GM19240 (cell line): ENCODE measurements at regions not wholly inside any gene's neighbourhood (a gene's known extent, or its start where the extent isn't known, plus 50 kb on each side); places are given as distances from the start of the nearest gene placed in this dataset.
"Not testable (repeated sequence)": the region's sequence is repeated elsewhere in the genome, so short reads cannot be mapped to it uniquely, and the experiment has no call there.

Source experiments
- DNase-seq: peaks from one replicate; pipeline ENCODE4 v3.0.0; 2011; ENCODE audit warnings: low spot score; ENCODE audit not compliant: insufficient read length

GRCh38 chr15:20368974-20369373 lies 172.6 kb downstream of the GOLGA6L6 start:
- no peak for DNase-seq

GRCh38 chr15:20367093-20367492 lies 174.5 kb downstream of the GOLGA6L6 start:
- DNase-seq: no peak

GRCh38 chr15:20363591-20363990 lies 178.0 kb downstream of the GOLGA6L6 start:
- DNase-seq: not testable (repeated sequence)

GRCh38 chr15:20361091-20361490 lies 180.5 kb downstream of the GOLGA6L6 start:
- no peak for DNase-seq

GRCh38 chr15:20358779-20359414 lies 182.7 kb downstream of the GOLGA6L6 start:
- no peak for DNase-seq

- DNase-seq: no peak
Measured at GRCh38 chr15:20358066-20358778, 183.4 kb downstream of the GOLGA6L6 start.

GRCh38 chr15:20357481-20358065 lies 184.0 kb downstream of the GOLGA6L6 start:
- DNase-seq: peak; percentile 10

- DNase-seq: peak; percentile 14
Measured at GRCh38 chr15:20356911-20357480, 184.6 kb downstream of the GOLGA6L6 start.

GRCh38 chr15:20356444-20356910 lies 185.1 kb downstream of the GOLGA6L6 start:
- DNase-seq: peak; percentile 94

GRCh38 chr15:20355256-20355868 lies 186.2 kb downstream of the GOLGA6L6 start:
- peak; percentile 18 for DNase-seq

- DNase-seq: not testable (repeated sequence)
Measured at GRCh38 chr15:20354884-20355223, 186.7 kb downstream of the GOLGA6L6 start.

- no peak for DNase-seq
Measured at GRCh38 chr15:20353966-20354883, 187.4 kb downstream of the GOLGA6L6 start.

GRCh38 chr15:20352241-20353200 lies 189.1 kb downstream of the GOLGA6L6 start:
- peak; percentile 14 for DNase-seq

GRCh38 chr15:20351448-20351971 lies 190.1 kb downstream of the GOLGA6L6 start:
- peak; percentile 6 for DNase-seq

- no peak for DNase-seq
Measured at GRCh38 chr15:20349774-20350498, 191.7 kb downstream of the GOLGA6L6 start.

- peak; percentile 2 for DNase-seq
Measured at GRCh38 chr15:20348900-20349773, 192.5 kb downstream of the GOLGA6L6 start.

GRCh38 chr15:20348291-20348899 lies 193.2 kb downstream of the GOLGA6L6 start:
- DNase-seq: no peak
